NCI-H2107 (cell line): ENCODE measurements at regions not wholly inside any gene's neighbourhood (a gene's known extent, or its start where the extent isn't known, plus 50 kb on each side); places are given as distances from the start of the nearest gene placed in this dataset.
A peak's percentile ranks its signal among the peaks of the same experiment; 100 is the strongest.
"Not testable (repeated sequence)": the region's sequence is repeated elsewhere in the genome, so short reads cannot be mapped to it uniquely, and the experiment has no call there.

Experiments used
- DNase-seq: peaks from one replicate; lab custom pipeline; 2025; lab: John Stamatoyannopoulos, UW

DNA sequence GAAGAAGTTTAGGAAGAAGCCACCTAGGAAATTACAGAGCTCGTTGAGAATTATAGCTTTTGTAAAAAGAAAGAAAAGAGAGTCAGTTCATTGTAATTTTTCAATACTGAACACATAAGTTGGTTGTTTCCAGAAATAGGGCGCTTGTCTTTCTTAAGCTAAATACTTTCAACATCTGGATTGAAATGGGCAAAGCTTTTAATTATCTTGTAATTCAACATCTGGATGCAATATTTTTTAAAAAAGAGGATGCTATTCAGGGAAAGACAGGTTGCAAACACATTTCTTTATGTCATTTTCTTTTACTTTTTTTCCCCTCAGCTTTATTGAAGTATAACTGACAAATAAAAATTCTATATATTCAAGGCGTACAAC is 100.7 kb upstream of the TRPC7 start:
- no peak for DNase-seq

DNA sequence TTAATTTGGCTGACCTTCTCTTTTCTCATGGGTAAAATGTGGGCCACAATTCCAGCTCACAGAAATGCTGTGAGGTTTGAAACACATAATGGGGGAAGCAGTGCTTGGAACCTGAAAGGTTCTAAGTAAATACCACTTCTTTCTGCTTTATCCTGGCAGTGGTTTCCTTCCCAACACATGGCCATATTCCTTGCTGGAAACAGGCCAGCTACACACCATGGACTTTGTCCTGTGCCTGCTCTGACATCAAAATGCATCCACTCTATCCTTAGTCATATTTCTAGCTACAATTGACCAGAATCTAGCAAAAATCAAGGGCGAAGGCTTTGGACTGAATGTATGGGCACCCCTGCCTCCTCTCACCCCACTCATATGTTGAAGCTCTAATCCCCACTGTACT is 93.1 kb upstream of the TRPC7 start:
- DNase-seq = no peak

DNA sequence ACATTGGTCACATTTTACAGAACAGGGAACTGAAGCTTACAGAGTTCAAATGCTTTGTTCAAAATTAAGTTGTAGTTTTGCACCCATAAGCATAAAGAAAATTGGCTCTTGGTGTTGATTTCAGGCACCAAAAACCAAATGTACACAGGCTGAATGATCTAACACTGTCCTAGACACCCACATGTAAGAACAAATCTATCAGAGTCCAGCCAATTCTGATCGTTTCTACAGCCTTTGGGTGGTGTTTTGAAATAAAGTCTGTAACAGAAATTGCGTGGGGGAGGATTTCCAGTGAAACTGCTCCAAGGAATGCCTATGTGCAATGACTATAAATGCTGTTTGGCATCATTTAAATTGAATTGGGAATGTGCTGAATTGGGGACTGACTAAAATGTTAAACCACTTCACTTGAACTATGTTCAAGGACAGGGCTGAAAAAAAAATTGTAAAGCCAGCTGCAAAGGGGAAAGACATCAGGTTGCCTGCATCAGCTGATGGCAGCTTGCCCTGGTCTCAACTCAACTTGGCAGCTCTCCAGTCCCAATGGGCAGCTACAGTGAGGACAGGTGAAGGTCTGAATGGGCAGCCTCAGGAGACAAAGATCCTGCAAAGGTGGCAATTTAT is 92.2 kb upstream of the TRPC7 start:
- DNase-seq = no peak

DNA sequence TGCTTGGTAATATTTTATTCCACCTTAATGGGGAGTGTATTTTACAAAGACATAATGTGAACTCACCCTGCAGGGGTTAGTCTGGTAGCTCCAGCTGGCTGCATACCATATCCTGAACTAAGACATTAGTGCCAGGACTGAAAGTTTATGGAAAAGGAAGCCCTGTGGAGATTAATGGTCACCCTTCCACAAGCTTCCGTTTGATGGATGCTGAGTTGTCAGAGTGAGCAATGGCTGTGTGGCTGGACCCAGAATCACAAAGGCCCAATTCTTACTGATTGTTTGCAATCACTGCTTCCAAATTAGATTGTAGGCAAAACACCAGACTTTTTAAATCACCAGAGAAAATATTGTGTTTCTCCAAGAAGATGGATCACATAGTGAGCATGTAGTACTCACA is 90.1 kb upstream of the TRPC7 start:
- DNase-seq = no peak

DNA sequence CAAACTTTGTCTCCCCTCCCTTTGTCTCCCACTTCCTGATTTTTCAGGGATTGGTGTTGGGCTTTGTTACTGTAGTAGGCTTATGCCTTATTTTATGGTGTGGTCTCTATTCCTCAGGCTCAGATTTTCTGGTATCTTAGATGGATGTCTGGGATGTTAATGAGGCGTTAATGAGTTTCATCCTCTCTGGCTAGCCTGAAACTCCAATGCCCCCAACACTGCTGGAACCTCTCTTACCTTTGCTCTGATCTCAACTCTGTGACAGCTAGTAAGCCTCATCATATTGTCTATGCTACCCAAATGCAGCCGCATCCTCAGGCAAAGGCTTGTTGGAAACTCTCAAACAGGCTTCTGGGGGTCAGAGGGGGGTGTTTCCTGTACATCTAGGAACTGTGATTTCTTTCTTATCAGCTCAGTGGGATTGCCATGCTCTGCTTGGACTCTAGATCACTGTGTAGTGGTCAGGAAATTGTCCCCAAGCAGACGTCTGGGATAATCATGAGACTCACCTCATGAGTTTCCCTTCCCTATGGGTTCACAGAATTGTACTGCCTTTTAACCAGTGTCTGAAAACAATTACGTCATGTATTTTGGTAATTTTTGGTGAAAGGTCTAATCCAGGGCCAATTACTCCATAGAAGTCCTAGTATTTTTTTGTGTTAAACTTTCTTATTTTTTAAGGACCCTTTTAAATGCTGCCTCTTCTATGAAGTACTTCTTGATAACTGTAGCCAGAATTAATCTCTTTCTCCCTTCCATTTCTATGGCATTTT is 88.8 kb upstream of the TRPC7 start:
- DNase-seq = no peak

DNA sequence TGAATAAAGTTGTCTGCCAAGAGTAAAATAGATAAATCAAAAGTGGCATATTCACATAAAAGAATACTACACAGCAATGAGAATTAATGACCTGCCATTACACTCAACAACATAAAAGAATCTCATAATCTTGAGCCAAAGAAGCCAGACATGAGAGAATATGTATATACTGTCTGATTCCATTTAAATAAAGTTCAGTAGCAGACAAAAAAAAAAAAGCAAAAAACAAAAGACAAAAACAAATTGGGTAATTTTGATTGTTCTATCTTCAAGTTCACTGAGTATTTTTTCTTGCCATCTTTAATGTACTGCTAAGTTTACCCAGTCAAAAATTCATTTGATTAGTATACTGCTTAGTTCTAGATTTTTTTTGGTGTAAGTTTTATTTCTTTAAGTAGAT is 87.9 kb upstream of the TRPC7 start:
- no peak for DNase-seq

DNA sequence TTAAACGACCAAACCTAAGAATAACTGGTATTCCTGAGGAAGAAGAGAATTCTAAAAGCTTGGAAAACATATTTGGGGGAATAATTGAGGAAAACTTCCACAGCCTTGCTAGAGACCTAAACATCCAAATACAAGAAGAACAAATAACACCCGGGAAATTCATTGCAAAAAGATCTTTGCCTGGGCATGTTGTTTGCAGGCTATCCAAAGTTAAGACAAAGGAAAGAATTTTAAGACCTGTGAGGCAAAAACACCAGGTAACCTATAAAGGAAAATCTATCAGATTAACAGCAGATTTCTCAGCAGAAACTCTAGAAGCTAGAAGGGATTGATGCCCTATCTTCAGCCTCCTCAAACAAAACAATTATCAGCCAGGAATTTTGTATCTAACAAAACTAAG is 82.2 kb upstream of the TRPC7 start:
- not testable (repeated sequence) for DNase-seq

DNA sequence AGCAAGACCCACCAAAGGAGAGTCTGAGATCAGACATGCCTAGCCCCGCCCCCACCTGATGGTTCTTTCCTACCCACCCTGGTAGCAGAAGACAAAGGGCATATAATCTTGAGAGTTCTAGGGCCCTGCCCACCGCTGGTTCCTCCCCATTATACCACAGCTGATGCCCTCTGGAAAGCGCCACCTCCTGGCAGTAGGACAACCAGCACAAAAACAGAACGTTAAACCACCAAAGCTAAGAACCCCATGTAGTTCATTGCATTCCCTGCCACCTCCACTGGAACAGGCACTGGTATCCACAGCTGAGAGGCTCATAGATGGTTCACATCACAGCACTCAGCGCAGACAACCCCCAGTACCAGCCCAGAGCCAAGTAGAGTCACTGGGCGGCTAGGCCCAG is 81.2 kb upstream of the TRPC7 start:
- DNase-seq = no peak

DNA sequence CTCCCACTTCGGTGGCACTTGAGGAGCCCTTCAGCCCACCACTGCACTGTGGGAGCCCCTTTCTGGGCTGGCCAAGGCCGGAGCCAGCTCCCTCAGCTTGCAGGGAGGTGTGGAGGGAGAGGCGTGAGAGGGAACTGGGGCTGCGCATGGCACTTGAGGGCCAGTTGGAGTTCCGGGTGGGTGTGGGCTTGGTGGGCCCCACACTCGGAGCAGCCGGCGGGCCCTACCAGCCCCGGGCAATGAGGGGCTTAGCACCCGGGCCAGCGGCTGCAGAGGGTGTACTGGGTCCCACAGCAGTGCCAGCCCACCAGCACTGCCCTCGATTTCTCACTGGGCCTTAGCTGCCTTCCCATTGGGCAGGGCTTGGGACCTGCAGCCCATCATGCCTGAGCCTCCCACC is 78.8 kb upstream of the TRPC7 start:
- DNase-seq = not testable (repeated sequence)

DNA sequence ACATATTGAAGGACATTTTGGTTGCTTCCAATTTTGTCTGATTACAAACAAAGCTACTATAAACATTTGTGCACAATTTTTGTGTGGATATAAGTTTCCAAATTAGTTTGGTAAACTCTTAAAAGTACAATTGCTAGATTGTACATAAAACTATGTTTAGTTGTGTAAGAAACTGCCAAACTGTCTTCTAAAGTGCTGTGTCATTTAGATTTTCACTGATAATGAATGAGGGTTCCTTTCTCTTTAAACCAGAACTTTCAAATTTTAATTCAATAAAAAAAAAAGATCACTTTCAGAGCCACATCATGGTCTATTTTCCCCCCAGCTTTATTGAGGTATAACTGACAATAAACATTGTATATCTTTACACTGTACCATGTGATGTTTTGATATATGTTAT is 74.0 kb upstream of the TRPC7 start:
- no peak for DNase-seq

DNA sequence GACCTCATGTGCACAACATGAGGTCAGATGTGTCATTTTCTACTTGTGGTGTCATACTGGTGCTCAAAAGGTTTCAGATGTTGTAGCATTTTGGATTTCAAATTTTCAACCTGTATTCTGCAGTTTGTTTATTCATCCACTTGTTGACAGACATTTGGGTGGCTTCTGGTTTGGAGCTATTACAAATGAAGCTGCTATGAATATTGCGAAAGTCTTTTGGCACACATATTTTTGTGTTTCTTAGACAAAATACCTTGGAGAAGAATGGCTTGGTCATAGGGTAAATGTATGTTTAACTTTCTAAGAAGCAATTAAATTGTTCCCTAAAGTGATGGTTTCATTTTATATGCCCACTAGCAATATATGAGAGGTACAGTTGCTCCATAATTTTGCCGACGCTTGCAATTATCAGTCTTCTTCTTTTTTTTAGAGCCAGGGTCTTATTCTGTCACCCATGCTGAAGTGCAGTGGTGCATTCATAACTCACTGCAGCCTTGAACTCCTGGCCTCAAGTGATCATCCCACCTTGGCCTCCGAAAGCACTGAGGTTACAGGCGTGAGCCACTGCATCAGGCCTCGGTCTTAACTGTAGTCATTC is 70.7 kb upstream of the TRPC7 start:
- DNase-seq = no peak

DNA sequence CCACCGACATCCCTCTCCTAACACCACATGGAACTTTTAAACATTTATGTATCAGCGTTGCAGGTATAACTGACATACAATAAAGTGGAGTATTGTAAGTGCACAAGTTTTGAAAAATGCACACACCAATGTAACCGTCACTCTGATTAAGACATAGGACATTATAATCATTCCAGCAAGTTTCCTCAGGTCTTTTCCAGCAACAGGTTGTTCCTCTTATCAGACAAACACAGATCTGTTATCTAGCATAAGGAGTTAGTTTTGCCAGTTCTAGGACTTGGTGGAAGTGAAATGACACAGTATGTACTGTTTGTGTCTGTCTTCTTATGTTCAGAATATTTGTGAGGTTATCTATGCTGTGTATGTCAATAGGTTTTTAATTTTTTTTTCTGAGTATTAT is 69.5 kb upstream of the TRPC7 start:
- no peak for DNase-seq

DNA sequence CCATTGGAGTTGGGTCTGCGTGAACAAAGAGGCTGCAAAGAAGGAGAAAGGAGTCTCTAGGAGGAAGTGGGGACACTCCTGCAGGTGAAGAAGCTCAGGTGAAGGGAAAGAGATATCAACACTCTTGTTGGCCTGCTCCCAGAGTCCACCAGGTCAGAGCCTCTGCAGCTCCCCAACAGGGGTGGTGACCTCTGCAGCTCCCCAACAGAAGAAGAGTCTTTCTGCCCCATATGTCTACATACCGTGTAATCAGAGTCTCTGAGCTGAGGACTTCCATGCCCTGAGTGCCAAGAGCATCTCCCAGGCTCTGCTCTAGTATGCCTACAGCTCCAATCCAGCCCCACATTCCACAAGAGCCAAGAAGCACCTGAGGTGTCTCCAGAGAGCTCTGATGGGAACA is 67.4 kb upstream of the TRPC7 start:
- DNase-seq = no peak

DNA sequence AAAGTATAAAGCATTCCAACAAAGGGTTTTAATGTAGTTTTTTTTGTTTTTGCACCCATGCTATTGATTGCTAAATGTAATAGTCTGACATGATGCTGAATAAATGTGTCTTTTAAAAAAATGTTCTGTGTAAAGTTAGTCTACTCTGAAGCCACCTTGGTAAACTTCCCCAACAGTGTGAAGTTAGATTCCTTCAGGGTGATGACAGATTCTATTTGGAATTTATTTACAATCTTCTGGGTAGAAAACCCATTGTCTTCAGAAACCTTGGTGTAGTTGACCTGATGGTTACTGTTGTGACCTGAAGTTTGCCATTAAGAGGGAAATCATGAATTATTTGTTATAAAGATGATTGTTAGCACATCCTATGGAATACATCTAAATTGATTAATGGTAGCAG is 64.7 kb upstream of the TRPC7 start:
- DNase-seq = no peak

DNA sequence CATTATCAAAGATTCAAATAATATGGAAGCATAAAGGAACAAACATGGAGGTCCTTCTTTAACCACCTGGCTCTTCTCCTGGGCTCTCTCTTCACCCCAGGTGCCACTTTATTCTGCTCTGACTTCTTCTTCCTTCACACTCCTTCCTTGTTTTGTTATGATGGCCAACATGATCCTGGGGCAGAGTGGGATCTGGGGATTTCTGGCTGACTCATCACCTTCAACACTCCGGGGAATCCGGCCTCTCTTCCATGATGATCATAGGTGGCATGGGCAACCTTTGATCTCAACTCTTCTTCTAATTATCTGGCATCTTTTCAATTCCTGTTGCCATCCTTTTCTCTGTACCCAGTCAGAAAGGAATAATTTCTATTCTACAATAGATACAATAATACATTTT is 62.1 kb upstream of the TRPC7 start:
- DNase-seq = no peak

DNA sequence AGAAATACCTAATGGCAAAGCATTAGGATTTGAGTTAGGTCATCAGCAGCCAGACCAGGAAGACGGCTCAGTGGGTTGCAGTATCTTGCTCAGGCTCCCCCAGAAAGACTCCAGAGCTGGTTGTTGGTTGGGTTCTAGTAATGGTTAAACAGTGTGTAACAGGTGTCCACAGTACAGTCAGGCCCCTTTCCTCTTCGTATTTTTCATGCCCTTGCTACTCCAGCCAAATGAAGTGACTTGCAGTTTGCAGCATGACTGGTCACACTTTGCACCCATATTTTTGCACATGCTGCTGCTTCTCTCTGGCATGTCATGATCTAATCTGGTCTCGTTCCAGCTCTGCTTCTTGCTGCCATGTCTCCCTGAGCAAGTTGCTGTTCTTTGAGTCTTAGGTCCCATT is 60.6 kb upstream of the TRPC7 start:
- no peak for DNase-seq

DNA sequence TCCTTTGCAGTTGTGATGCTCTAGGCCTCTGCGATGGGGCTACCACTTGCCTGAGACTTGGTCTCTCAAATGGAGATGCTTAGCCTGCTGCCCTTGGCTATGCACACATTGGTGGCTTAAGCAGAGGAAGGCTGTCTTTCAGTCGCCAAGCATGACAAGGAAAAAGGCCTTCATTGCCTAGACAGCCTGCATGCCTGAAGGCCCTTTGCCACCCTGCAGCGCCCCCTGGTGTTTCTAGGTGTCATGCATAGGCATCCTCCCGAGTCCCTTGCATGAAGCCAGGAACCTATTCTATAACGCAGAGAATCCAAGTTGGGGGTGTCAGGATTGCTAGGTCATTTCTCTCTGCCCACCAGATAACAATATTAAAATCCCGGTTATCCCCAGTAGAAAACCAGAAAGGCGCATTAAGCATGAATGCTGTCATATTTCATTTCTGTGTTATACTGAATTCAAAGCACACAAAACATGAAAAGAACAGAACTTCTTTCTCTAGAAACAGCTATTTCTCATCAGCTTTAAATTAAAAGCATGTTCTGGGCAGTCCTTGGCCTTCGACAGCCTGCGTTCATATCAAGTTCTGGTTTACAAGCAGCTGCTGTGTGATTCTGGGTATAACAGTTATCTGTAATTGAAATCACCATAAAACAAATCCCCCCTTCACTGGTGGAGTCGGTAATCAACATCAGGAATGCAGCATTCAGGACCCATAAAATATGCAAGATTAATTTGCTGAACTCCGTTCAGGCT is 59.7 kb upstream of the TRPC7 start:
- peak; percentile 5 for DNase-seq

DNA sequence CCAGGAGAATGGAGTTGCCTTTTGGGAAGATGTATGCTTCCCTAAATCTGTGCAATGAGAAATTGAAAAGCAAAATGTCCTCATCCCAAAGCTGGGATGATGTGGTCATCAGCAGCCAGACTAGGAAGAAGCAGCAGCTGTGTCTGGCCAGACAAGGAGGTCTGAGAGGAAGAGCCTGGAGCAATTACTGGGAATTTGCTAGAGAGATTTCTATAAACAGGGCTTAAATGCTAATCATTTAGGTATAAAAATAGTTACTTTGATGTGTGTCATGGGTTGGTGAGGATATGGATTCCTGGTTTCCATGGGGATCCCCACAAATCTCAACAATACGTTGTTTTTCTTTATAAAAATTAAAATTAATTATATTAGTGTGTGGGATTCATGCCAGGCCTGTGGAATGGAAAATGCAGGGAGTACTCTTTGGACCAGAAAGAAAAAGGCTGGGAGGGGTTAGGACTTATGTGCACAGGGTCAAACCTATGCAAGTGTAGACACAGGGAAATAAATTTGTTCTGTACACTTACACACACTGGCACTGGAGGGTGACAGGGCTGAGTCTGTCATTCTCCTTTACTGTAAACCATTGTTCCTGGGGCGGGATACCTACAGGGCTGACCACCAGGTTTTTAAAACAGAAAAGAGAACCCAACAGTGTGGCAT is 58.7 kb upstream of the TRPC7 start:
- no peak for DNase-seq

DNA sequence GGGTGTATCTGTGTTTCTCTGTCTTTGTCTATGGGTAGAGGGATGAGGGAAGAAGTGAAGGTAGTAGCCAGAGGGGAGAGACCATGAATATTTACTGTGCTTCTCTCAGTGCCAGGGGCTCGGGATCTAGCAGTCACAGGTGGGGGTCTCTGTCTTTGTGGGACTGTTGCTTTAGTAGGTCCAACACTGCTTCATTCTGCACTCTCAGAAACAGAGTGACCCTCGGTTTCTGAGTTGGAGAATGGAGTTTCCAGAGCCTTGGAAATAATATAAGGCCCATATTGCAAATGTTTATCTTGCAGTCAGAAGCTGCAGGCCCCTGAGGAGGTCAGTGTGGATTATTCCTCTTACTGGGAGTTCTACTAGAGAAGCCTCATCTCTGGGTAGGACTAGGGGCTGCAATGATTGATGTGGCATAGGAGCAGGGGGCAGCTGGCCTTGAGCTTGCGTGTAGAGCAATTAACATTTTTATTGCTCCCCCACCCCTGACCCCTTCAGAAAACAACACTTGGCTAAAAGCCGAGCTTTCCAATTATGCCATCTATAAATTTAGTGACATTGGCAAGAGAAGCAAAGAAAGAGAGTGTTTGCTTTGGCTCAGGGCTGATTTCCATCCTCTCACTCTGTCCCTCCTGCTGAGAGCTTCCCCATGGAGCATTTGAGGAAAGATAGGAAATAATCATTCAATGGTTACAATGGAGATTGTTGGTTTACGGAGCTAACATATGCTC is 55.0 kb upstream of the TRPC7 start:
- DNase-seq = peak; percentile 14

DNA sequence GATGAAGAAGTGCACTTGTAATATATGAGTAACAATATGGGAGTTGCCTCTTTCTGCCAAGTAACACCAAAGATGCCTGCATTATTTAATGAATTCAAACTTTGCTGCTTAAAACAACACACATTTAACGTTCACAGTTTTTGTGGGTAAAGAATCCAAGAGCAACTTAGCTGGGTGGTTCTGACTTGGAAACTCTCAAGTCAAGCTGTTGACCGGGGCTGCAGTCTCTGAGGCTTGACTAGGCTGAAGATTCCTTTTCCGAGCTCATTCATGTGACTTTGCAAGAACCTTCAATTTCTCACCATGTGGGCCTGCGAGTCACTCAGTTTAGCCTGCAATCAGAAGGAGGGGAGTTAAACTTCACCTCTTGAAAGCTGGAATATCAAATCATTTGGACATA is 53.0 kb upstream of the TRPC7 start:
- no peak for DNase-seq
